ENCODE measurements at regions not wholly inside any gene's neighbourhood (a gene's known extent, or its start where the extent isn't known, plus 50 kb on each side); places are given as distances from the start of the nearest gene placed in this dataset.
"Not testable (repeated sequence)": the region's sequence is repeated elsewhere in the genome, so short reads cannot be mapped to it uniquely, and the experiment has no call there.

DNA sequence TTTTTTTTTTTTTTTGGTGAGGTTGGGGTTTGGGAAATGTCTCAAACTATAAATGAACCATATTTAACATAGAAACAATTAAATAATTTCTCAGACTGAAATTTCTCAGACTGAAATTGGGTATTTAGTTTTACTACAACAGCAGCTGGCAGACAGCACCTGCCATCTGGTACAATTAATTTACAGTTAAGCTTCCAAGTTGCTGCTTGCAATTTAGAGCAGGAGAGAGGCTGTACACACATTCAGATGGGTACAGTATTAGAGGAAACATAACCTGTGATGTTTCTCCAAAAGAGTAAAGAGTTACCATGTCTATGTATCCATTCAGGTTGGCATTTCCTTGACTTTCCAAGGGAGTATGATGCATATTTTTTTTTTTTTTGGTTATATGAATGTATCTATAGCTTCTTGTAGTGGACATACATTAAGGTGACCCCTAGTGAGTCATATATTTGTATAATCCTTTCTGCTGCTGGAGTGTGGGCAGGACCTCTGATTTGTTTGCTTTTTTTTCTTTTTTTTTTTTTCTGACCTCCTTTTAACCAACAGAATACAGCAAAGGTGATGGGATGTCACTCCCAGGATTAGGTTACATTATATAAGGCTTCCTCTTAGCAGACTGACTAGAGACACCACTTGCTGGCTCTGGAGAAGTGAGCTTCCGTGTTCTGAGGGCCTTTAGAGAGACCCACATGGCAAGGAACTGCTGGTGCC lies 201.7 kb downstream of the PTH2R start:
- DNase-seq: peak; percentile 50

DNA sequence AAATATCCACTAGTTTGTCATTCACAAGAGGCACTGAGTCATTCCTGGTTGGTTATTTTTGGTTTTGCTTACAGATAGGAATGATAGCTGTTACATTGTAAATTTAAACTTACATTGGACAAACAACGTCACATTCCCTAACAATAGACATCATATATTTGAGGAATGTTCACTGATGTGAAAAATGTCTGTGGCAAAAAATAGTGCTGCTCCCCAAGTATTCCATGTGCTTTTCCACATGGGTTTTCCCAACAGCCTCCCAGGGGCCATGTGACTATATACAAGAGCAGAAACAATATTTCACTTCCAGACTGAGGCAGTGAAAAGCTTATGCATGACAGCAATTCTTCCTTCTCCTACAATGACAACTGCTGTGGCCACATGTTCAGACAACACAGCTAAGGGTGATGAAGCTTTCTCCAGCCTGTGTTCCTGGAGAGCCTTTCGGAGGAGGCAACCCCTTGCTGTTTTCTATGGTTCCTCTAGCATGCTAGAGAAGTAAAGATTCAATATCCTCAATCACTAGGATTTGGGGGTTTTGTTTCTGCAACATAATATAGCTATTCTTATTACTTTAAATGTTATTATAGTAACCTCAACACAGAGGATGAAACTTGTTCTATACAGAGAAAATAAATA lies 202.7 kb downstream of the PTH2R start:
- no peak for DNase-seq

DNA sequence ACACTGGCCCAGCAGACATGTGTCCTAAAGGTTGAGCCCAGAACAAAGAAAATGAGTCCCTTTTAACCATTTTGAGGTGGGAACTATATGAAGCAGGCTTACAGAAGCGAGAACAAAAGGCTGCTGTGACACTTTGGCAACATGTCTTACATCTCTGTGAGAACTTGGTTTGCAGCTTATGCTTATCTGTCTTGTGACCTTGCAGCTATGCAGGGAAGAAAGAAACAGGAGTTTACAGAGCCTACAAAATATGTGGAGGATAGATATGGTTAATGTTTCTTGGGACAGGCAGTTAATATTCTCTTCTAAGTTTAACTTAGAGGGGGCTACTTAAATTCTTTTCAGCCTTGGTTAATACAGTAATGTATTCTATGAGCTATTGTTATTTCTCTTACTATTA lies 209.1 kb downstream of the PTH2R start:
- DNase-seq: not testable (repeated sequence)

DNA sequence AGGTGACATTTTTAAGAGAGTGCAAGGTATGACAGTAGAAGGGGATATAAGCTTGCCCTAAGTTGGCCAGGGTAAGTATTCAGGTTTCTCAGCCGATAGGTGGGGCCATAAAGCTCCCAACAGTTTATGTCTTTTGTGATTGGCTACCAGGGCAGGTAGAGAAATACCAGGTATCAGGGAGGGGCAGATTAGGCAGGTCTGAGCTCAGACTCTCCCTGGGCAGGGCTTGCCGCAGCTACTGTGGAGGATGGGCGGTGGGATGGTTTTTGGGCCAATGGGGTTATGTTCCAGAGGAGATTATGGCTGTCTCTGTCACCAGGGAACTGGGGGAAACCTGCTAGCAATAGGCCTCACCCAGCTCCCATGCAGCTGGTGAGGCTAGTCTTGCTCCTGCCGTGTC lies 211.6 kb downstream of the PTH2R start:
- no peak for DNase-seq

DNA sequence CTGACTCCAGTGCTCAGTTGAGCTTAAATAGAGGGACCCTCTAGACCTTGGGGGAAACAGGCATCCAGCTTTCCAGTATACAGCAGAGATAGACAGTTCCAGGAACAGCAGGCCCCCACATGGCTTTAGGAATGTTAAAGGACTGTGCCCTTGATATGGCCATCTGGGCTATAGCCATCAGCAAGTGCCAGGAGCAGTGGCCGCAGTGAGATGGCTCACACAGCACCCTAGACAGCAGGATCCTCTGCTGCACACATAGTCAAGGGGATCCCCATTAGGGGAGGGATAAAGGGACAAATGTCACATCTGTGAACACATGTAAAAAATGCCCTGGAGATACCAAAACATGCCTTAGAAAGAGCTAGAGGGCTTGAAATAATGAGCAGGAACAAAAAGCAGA lies 213.4 kb downstream of the PTH2R start:
- DNase-seq: no peak

GRCh38 chr2:208620487-208620978 lies 213.9 kb downstream of the PTH2R start:
- no peak for DNase-seq

DNA sequence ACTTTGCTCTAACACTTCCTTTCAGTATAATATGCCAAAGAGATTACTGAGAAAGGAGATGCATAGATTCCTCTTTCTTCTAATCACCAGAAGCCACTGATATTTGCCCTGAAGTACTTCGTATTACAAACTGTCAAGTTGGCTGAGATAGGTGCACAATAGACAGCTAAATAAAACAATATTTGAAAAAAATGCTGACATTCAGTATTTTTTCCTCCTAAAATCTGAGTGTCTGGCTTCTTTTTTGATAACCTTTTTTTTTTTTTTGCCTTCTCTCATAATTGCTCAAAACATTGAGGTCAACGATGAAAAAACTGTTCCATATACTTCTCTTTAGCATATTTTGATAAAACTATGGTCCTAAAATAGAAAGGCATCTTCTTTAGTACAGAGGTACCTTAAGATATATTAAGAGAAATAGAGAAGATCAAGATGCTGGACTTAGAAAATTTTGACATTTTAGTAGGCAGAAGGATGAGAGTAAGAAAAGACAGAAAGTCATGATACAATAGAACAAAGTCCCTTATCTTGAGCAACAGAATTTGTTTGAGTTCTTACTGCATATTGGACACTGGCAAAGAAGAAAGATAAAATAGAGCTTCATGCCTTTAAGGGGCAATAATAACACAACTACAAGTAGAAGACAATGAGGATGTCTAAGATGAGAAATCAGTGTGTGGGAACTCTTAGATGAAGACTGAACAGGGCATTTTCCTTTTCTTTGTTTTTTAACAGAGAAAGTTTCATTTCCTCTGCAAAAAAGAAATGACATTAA lies 220.7 kb downstream of the PTH2R start:
- DNase-seq: no peak

DNA sequence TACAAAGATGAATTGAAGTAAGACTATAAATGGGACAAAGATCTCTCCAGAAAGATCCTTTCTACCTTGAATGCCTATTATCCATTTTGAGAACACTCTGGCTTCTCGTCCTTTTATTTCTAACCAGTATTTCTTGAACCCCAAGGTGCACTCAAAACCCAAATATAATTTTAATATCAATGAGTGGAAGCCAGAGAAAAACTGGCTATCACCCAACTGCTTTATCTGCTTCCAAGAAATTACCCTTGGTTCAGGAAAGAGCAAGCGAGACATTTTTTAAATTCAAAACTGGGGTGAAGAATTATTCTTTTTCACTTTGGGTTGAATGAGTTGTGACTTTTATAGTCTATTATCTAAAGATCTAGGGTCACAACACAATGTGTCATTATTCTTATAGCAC lies 221.3 kb downstream of the PTH2R start:
- no peak for DNase-seq

DNA sequence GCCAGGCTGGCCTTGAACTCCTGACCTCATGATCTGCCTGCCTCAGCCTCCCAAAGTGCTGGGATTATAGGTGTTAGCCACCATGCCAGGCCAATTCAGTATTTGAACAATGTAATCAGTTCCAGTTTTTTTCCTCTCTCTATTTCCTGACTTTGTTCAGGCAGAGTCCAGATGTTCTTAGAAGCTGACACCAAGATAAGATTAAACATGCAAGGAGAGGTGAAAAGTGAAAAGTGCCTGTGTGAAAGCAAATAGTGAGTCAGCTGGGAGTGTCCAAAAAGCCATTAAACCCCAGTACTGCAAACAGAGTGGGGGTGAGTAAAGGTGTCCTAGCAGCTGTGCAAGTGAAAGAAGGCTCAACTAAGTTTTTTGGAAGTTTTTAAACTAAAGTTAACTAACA lies 231.5 kb downstream of the PTH2R start:
- DNase-seq: no peak

- no peak for DNase-seq
These were observed 235.7 kb downstream of the PTH2R start for GRCh38 chr2:208642125-208642779.

DNA sequence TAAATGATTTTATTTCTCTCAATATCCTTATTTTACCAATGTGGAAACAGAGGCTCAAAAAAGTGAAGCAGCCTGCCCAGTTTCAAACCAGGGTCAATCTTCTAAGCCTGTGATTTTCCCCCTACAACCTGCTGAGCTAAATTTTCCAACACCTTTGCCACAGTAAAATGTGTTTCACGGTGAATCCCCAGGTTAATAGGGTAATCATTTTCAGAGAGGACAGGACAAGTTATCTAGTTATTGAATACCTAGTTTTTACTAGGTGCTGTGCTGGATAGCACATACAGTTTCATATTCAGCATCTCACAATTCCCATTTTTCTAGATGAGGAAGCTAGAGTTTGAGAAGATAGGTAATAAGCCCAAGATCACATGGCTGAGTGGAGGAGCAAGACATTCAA lies 236.6 kb downstream of the PTH2R start:
- DNase-seq: no peak

DNA sequence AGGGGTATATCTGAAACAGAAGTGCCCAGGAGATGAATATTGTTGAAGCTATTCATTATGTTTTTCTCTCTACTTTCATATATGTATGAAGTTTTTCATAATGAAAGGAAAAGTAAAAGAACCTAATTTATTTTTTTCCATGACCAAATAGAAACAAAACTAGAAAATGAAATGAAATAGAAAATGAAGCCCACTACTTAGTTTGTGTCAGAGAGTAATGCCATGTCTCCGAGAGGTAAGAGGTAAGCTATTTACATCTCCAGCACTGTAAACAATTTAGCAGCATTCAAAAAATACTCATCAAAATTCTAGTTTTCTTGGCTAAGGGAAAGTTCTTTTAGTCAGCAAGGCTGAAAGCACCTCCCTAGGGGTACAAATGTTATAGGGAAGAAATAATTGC lies 238.6 kb downstream of the PTH2R start:
- no peak for DNase-seq

DNA sequence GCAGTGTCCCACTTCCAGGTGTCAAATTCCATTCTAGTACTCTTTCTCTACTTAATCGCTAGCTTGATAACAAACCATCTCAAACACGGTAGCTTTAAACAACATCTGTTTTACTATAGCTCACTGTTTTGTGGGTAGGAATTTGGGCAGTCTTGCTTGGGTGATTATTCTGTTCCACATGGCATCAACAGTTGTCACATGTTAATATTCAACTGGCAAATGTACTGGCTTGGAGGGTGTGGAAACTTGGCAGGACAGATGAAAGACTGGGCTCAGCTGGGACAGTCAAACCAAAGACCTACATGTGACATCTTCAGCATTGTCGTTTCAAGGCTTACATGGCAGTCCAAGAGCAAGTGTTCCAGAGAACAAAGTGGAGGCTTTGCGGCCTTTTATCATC lies 241.8 kb downstream of the PTH2R start:
- DNase-seq: no peak

DNA sequence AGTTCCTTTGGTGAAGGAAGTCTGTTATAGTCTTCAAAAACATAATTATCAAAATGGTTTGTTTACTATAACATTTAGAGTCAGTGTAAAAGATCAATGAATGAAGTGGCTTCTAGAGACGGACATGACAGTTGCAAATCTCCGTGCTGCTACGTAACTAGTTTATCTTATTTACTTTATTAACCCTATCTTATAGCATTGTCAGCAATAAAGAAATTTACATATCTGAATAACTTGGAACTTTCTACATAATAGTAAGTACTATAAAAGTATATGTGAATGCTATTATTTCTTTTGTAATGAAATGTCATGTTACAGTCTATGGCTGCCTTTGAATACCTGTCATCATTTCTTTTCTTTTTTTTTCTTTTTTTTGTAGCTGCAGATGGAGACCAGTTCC lies 246.8 kb downstream of the PTH2R start:
- DNase-seq: no peak

GRCh38 chr2:208654056-208654455 lies 247.5 kb downstream of the PTH2R start:
- DNase-seq: no peak

- DNase-seq: no peak
These were observed 250.9 kb downstream of the PTH2R start for GRCh38 chr2:208657468-208657867.

GRCh38 chr2:208669394-208669793 lies 262.8 kb downstream of the PTH2R start:
- no peak for DNase-seq

- DNase-seq: no peak
These were observed 264.7 kb downstream of the PTH2R start for GRCh38 chr2:208671284-208671683.

GRCh38 chr2:208671886-208672680 lies 265.5 kb downstream of the PTH2R start:
- no peak for DNase-seq

- DNase-seq: no peak
These were observed 267.0 kb downstream of the PTH2R start for GRCh38 chr2:208673631-208674030.

GRCh38 chr2:208674919-208675318 lies 268.3 kb downstream of the PTH2R start:
- no peak for DNase-seq

DNA sequence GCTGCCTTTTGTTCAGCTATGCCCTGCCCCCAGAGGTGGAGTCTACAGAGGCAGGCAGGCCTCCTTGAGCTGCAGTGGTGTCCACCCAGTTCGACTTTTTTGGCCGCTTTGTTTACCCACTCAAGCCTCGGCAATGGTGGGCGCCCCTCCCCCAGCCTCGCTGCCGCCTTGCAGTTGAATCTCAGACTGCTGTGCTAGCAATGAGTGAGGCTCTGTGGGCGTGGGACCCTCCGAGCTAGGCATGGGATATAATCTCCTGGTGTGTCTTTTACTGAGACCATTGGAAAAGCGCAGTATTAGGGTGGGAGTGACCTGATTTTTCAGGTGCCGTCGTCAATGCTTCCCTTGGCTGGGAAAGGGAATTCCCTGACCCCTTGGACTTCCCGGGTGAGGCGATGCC lies 279.3 kb downstream of the PTH2R start:
- not testable (repeated sequence) for DNase-seq

DNA sequence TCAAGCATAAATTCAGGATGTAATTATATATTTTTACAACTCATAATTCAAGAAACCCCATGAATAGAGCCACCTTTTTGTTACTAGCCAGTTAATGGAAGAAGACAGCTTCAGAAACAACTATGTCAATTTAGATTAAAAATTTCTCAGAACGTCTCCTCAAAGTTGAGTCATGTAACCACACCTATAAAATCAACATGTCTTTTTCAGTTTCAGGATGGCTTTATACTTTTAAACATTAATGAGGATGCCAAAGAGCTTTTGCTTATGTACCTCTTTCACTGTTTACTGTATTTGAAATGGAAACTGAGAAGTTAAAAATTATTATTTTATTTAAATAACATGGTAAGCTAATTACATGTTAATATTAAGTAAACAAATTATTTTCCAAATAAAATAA lies 280.1 kb downstream of the PTH2R start:
- DNase-seq: no peak
